Prostate gland (tissue), 2 donors: ENCODE measurements at regions not wholly inside any gene's neighbourhood (a gene's known extent, or its start where the extent isn't known, plus 50 kb on each side); places are given as distances from the start of the nearest gene placed in this dataset.

Experiments used
- POLR2AphosphoS5 ChIP-seq: sonication (generic); formaldehyde crosslinking; IDR thresholded peaks from one replicate; pipeline ENCODE4 v1.6.1; 2017; ENCODE audit warnings: antibody characterized with exemption
- TF ChIP-seq, protein P1 (sequence below), 4 experiments: fragments of 200-600 bp in 2 of 4; fragments of 450-650 bp in 2 of 4; sonication (generic) in 2 of 4; IDR thresholded peaks; 1 replicate in 3 of 4; 2 replicates in 1 of 4; pipeline ENCODE4 v1.5.1; 2016 to 2019; ENCODE audit warnings: antibody characterized with exemption in 4 of 4, mild to moderate bottlenecking in 2 of 4, moderate library complexity in 2 of 4

DNA sequence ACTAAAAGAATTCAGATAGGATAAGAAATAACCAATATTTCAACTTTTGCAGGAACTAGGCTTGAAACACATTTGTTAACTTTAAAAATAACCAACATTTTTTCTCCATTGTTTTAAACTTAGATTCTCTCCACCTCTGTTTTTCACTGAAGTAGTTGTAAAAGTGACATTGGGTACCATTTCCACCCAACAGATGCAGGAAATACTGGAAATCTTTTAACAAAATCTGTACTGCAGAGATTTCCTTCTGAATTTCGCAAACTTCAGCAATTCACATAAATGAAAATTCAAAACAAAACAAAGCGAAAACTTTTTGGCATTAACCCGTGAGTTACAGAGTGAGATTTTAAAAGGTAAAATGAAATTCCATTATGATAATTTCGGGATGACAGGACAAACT, 731.7 kb downstream of the RFPL4B start:
- TF ChIP-seq POLR2AphosphoS5, result no peak
- TF ChIP-seq, protein P1, sequence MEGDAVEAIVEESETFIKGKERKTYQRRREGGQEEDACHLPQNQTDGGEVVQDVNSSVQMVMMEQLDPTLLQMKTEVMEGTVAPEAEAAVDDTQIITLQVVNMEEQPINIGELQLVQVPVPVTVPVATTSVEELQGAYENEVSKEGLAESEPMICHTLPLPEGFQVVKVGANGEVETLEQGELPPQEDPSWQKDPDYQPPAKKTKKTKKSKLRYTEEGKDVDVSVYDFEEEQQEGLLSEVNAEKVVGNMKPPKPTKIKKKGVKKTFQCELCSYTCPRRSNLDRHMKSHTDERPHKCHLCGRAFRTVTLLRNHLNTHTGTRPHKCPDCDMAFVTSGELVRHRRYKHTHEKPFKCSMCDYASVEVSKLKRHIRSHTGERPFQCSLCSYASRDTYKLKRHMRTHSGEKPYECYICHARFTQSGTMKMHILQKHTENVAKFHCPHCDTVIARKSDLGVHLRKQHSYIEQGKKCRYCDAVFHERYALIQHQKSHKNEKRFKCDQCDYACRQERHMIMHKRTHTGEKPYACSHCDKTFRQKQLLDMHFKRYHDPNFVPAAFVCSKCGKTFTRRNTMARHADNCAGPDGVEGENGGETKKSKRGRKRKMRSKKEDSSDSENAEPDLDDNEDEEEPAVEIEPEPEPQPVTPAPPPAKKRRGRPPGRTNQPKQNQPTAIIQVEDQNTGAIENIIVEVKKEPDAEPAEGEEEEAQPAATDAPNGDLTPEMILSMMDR (IDR thresholded peaks at IDR 0.05), result no peak
